ENCODE measurements at regions not wholly inside any gene's neighbourhood (a gene's known extent, or its start where the extent isn't known, plus 50 kb on each side); places are given as distances from the start of the nearest gene placed in this dataset.

DNA sequence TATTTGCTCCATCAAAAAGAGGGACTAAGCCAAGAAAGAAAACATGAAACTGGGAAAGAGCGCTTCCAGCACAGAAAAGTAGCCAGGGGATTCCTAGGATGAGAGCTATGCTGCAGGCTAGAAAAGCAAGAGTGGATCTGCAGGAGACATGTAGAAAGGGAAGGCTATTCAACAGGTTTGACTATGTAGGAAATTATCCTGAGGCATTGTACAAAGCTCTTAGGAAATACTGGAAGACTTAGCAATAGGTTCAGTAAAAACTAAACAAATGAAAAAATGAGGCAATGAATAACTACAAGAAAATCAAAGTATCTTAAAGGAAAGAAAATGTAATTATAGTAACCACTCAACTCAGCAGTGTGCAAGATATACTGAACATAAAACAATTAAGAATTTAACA is 178.7 kb upstream of the FOXN2 start:
- no peak overlapping the region for H3K4me3 ChIP-seq (ENCODE audit: control insufficient read depth, low read depth, low read length)
- TF ChIP-seq, protein P1, sequence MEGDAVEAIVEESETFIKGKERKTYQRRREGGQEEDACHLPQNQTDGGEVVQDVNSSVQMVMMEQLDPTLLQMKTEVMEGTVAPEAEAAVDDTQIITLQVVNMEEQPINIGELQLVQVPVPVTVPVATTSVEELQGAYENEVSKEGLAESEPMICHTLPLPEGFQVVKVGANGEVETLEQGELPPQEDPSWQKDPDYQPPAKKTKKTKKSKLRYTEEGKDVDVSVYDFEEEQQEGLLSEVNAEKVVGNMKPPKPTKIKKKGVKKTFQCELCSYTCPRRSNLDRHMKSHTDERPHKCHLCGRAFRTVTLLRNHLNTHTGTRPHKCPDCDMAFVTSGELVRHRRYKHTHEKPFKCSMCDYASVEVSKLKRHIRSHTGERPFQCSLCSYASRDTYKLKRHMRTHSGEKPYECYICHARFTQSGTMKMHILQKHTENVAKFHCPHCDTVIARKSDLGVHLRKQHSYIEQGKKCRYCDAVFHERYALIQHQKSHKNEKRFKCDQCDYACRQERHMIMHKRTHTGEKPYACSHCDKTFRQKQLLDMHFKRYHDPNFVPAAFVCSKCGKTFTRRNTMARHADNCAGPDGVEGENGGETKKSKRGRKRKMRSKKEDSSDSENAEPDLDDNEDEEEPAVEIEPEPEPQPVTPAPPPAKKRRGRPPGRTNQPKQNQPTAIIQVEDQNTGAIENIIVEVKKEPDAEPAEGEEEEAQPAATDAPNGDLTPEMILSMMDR (IDR thresholded peaks at IDR 0.05; ENCODE audit: control insufficient read depth, insufficient read depth, low read depth, low read length, missing control alignments) = no peak
- no peak for DNase-seq (ENCODE audit: low read depth)

DNA sequence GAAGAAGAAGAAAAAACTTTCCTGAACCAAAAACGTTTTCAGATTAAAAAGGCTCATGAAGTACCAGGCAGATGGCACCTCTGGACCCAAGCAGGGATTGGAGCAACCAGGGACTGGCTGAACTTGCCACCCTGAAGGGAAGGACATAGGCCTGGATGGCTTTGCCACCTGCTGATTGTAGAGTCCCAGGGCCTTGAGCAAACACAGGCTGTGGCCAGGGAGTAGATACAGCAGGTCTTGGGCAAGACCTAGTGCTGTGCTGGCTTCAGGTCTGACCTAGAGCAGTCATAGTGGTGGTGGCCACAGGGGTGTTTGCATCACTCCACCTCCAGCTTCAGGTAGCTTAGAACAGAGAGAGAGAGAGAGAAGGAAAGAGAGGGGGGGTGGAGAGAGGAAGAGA is 176.7 kb upstream of the FOXN2 start:
- no peak for DNase-seq (ENCODE audit: low read depth)
- TF ChIP-seq, protein P1 (IDR thresholded peaks at IDR 0.05; ENCODE audit: control insufficient read depth, insufficient read depth, low read depth, low read length, missing control alignments) = no peak
- H3K4me3 ChIP-seq (ENCODE audit: control insufficient read depth, low read depth, low read length) = no peak overlapping the region

DNA sequence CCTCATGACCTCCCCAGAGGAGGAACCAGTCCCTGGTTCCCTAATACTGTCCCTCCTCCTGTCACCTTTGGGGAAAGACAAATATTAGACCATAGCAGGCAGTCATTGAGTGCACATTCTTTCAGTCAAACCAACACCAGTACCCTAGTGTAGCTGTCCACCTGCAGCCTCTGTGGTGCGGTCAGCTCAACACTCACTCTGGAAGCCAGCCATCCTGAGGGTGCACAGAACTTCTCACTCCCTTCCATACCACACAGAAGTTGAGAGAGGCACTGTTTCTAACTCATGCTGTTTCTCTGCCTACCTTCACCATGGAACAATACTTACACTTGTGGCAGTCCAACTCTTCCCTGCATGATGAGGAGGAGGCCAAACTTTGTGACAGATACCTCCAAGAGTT is 175.6 kb upstream of the FOXN2 start:
- no peak overlapping the region for H3K4me3 ChIP-seq (ENCODE audit: control insufficient read depth, low read depth, low read length)
- DNase-seq (ENCODE audit: low read depth) = no peak
- TF ChIP-seq, protein P1 (IDR thresholded peaks at IDR 0.05; ENCODE audit: control insufficient read depth, insufficient read depth, low read depth, low read length, missing control alignments) = no peak

DNA sequence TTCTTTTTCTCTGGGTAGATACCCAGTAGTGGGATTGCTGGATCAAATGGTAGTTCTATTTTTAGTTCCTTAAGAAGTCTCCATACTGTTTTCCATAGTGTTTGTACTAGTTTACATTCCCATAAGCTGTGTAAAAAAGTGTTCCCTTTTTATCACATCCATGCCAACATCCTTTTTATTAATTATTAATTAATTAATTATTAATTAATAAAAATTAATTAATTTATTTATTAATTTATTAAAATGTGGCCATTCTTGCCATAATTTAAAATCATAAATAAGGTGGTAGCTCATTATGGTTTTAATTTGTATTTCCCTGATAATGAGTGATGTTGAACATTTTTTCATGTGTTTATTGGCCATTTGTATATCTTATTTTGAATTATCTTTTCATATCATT is 173.9 kb upstream of the FOXN2 start:
- DNase-seq (ENCODE audit: low read depth) = no peak
- TF ChIP-seq, protein P1 (IDR thresholded peaks at IDR 0.05; ENCODE audit: control insufficient read depth, insufficient read depth, low read depth, low read length, missing control alignments) = no peak
- no peak overlapping the region for H3K4me3 ChIP-seq (ENCODE audit: control insufficient read depth, low read depth, low read length)

DNA sequence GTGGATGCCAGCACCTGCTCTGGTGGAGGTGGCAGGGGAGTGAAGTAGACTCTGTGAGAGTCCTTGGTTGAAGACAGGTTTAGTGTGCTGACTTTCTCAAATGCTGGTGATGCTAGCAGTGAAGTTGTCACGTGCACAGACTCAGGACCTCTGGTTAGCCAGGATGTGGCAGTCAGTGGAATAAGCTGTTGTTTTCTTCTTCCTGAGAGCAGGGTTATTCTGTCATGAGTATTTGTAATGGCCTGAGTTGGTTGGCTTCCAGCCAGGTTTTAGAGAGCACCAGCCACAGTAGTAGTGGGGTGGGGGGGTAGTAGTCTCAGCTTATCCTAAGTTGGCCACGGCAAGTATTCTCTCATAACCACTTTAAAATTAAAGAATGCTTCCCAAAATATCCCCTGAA is 169.7 kb upstream of the FOXN2 start:
- H3K4me3 ChIP-seq (ENCODE audit: control insufficient read depth, low read depth, low read length) = no peak overlapping the region
- DNase-seq (ENCODE audit: low read depth) = no peak
- TF ChIP-seq, protein P1 (IDR thresholded peaks at IDR 0.05; ENCODE audit: control insufficient read depth, insufficient read depth, low read depth, low read length, missing control alignments) = no peak

DNA sequence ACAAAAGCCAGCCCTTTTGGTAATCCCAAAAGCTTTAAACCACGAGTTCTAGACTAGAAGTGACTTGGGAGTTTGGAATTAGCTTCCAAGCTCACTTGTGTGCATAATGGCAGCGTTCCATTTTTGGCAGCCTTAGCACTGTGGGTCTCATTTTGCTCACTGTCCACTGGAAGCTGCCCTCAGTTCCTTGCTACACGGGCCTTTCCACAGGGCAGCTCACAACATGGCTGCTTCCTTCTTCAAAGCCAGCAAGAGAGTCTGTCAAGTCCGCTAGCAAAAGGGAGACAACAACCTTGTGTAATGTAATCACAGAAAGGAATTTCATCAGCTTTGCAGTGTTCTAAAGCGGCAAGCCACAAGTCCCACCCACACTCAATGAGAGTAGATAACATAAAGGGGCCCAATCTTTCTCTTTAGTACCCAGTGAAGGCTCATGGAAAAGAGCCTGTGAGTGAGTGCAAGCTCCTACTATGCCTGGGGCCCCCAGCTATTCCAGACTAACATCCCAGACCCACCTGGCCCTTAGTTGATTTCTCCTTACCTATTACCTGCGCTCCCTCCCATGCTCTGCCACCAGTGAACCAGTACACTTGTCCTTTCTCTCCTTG is 168.5 kb upstream of the FOXN2 start:
- DNase-seq (ENCODE audit: low read depth) = no peak
- TF ChIP-seq, protein P1 (IDR thresholded peaks at IDR 0.05; ENCODE audit: control insufficient read depth, insufficient read depth, low read depth, low read length, missing control alignments) = no peak
- H3K4me3 ChIP-seq (ENCODE audit: control insufficient read depth, low read depth, low read length) = no peak overlapping the region

DNA sequence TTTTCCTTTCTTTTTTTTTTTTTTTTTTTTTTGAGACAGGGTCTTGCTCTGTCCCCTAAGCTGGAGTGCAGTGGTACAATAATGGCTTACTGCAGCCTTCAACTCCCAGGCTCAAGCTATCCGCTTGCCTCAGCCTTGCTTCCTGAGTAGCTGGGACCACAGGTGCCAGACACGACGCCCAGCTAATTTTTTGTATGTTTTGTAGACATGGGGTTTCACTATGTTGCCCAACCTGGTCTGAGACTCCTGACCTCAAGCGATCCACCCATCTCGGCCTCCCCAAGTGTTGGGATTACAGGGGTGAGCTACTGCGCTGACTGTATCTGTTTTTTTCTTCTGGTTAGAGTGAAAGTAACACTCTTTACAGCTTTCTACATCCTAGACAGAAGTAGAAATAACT is 167.9 kb upstream of the FOXN2 start:
- no peak for DNase-seq (ENCODE audit: low read depth)
- TF ChIP-seq, protein P1 (IDR thresholded peaks at IDR 0.05; ENCODE audit: control insufficient read depth, insufficient read depth, low read depth, low read length, missing control alignments) = no peak
- no peak overlapping the region for H3K4me3 ChIP-seq (ENCODE audit: control insufficient read depth, low read depth, low read length)

Measured in AG09309 (cell line).